Esophagus squamous epithelium (tissue), 4 donors: ENCODE measurements at regions not wholly inside any gene's neighbourhood (a gene's known extent, or its start where the extent isn't known, plus 50 kb on each side); places are given as distances from the start of the nearest gene placed in this dataset.

ENCODE experiments used
- POLR2A ChIP-seq, 4 donors: fragments of 450-650 bp; IDR thresholded peaks; one replicate each; pipeline ENCODE4 v1.6.1; 2017; ENCODE audit warnings: antibody characterized with exemption in 4 of 4, mild to moderate bottlenecking in 4 of 4, moderate library complexity in 3 of 4
- TF ChIP-seq, protein P1 (sequence below), 6 experiments: fragments of 450-650 bp in 4 of 6; fragments of 200-600 bp in 2 of 6; sonication (generic) in 2 of 6; IDR thresholded peaks; one replicate each; pipeline ENCODE4 v1.5.1; 2016 to 2019; ENCODE audit warnings: antibody characterized with exemption in 6 of 6, mild to moderate bottlenecking in 4 of 6, moderate library complexity in 4 of 6

DNA sequence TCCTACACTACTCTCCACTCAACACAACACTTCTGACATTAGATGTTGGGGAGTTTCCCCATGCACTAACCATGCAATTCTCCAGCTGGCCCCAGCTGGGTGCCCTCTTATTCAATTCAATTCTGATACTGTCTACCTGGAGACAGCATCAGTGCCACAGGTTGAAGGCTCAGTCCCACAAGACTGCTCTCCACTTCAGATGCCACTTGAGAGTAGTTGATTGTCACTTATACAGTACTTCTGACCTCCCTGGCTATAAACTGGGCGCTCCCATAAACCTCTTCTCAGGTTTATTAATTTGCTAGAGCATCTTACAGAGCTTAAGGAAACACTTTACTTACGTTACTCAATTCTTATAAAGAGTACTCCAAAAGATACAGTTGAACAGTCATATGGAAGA lies 442.3 kb downstream of the LRRIQ3 start:
- TF ChIP-seq, protein P1, sequence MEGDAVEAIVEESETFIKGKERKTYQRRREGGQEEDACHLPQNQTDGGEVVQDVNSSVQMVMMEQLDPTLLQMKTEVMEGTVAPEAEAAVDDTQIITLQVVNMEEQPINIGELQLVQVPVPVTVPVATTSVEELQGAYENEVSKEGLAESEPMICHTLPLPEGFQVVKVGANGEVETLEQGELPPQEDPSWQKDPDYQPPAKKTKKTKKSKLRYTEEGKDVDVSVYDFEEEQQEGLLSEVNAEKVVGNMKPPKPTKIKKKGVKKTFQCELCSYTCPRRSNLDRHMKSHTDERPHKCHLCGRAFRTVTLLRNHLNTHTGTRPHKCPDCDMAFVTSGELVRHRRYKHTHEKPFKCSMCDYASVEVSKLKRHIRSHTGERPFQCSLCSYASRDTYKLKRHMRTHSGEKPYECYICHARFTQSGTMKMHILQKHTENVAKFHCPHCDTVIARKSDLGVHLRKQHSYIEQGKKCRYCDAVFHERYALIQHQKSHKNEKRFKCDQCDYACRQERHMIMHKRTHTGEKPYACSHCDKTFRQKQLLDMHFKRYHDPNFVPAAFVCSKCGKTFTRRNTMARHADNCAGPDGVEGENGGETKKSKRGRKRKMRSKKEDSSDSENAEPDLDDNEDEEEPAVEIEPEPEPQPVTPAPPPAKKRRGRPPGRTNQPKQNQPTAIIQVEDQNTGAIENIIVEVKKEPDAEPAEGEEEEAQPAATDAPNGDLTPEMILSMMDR (IDR thresholded peaks at IDR 0.05) = no peak
- no peak for TF ChIP-seq POLR2A (IDR thresholded peaks at IDR 0.05)
